Gastroesophageal sphincter (tissue), 4 donors: ENCODE measurements at regions not wholly inside any gene's neighbourhood (a gene's known extent, or its start where the extent isn't known, plus 50 kb on each side); places are given as distances from the start of the nearest gene placed in this dataset.

ENCODE experiments used
- ATAC-seq: fragments of 150-250 bp; one replicate; pipeline ENCODE4 v1.9.1; 2016; ENCODE audit warnings: mild to moderate bottlenecking, moderate library complexity
- H3K27ac ChIP-seq, 4 donors: fragments of 200-600 bp; sonication (generic) in 3 of 4; 1 replicate in 3 of 4; 2 replicates in 1 of 4; pipeline ENCODE4 v1.5.1; 2016 to 2019
- H3K27me3 ChIP-seq: fragments of 200-600 bp; sonication (generic); one replicate; pipeline ENCODE4 v1.5.1; 2019
- H3K36me3 ChIP-seq, 2 donors: fragments of 200-600 bp; sonication (generic); one replicate each; pipeline ENCODE4 v1.5.1; 2019; ENCODE audit warnings: control low read depth in 1 of 2
- H3K4me1 ChIP-seq, 3 donors: fragments of 200-600 bp; sonication (generic); 1 replicate in 2 of 3; 2 replicates in 1 of 3; pipeline ENCODE4 v1.5.1; 2016 to 2019; ENCODE audit warnings: control low read depth in 2 of 3
- H3K4me3 ChIP-seq, 2 donors: fragments of 200-600 bp; sonication (generic); one replicate each; pipeline ENCODE4 v1.5.1; 2019; ENCODE audit warnings: mild to moderate bottlenecking in 1 of 2, moderate library complexity in 1 of 2
- H3K9me3 ChIP-seq, 3 donors: fragments of 200-600 bp; sonication (generic); one replicate each; pipeline ENCODE4 v1.5.1; 2017 to 2019; ENCODE audit warnings: control low read depth in 2 of 3
- EP300 ChIP-seq: sonication (generic); formaldehyde crosslinking; IDR thresholded peaks from one replicate; pipeline ENCODE4 v1.6.1; 2017; ENCODE audit warnings: antibody characterized with exemption, mild to moderate bottlenecking
- POLR2A ChIP-seq, 2 donors: fragments of 450-650 bp; IDR thresholded peaks; one replicate each; pipeline ENCODE4 v1.6.1; 2017; ENCODE audit warnings: antibody characterized with exemption in 2 of 2, mild to moderate bottlenecking in 2 of 2, moderate library complexity in 1 of 2
- POLR2AphosphoS5 ChIP-seq: sonication (generic); formaldehyde crosslinking; IDR thresholded peaks from one replicate; pipeline ENCODE4 v1.6.1; 2017; ENCODE audit warnings: antibody characterized with exemption
- WGBS, 2 donors: methylation state at CpG; one replicate each; pipeline ENCODE4 v1.1.5; 2018; ENCODE audit warnings: low coverage in 1 of 2; 5-methylcytosine and 5-hydroxymethylcytosine counted together
- TF ChIP-seq, protein P1 (sequence below), 4 experiments: fragments of 200-600 bp in 2 of 4; fragments of 450-650 bp in 2 of 4; sonication (generic) in 1 of 4; IDR thresholded peaks; one replicate each; pipeline ENCODE4 v1.5.1; 2017 to 2019; ENCODE audit warnings: antibody characterized with exemption in 4 of 4, mild to moderate bottlenecking in 2 of 4, moderate library complexity in 2 of 4

- WGBS, 2 donors = 11 to 15% methylated on average over 5 of the region's 5 CpGs
- ATAC-seq = peak; percentile 77
- Histone ChIP-seq H3K9me3 (no peaks in the 10 kb centered on the region), H3K36me3 (no peaks in the 10 kb centered on the region), H3K27me3 (no peaks in the 10 kb centered on the region), H3K27ac (peak overlapping the region; percentile 73 to 92 (median 80)), H3K4me1 (peaks cover 9 to 48% (median 25%) of the 10 kb centered on the region in 3 donors), H3K4me3 (no peak overlapping the region)
- TF ChIP-seq POLR2AphosphoS5 = peak; percentile 91
- TF ChIP-seq, protein P1, sequence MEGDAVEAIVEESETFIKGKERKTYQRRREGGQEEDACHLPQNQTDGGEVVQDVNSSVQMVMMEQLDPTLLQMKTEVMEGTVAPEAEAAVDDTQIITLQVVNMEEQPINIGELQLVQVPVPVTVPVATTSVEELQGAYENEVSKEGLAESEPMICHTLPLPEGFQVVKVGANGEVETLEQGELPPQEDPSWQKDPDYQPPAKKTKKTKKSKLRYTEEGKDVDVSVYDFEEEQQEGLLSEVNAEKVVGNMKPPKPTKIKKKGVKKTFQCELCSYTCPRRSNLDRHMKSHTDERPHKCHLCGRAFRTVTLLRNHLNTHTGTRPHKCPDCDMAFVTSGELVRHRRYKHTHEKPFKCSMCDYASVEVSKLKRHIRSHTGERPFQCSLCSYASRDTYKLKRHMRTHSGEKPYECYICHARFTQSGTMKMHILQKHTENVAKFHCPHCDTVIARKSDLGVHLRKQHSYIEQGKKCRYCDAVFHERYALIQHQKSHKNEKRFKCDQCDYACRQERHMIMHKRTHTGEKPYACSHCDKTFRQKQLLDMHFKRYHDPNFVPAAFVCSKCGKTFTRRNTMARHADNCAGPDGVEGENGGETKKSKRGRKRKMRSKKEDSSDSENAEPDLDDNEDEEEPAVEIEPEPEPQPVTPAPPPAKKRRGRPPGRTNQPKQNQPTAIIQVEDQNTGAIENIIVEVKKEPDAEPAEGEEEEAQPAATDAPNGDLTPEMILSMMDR (IDR thresholded peaks at IDR 0.05) = peak in 2 of 4 experiments; percentile 8 to 37
- TF ChIP-seq EP300 = peak; percentile 21
- no peak for TF ChIP-seq POLR2A (IDR thresholded peaks at IDR 0.05)
Observed at GRCh38 chr1:221440658-221441057, 301.2 kb downstream of the DUSP10 start.

GRCh38 chr1:221442056-221442455 is 299.8 kb downstream of the DUSP10 start:
- H3K9me3 ChIP-seq = no peaks in the 10 kb centered on the region
- 55 to 96% methylated on average over 3 of the region's 3 CpGs for whole genome bisulfite sequencing, 2 donors
- TF ChIP-seq POLR2AphosphoS5 (no peak), POLR2A (IDR thresholded peaks at IDR 0.05) (no peak), EP300 (no peak)
- TF ChIP-seq, protein P1 (IDR thresholded peaks at IDR 0.05) = no peak

GRCh38 chr1:221444346-221444745 is 297.5 kb downstream of the DUSP10 start:
- Histone ChIP-seq H3K4me3 (no peak overlapping the region), H3K9me3 (no peaks in the 10 kb centered on the region), H3K36me3 (no peaks in the 10 kb centered on the region), H3K4me1 (peaks cover 9 to 66% (median 28%) of the 10 kb centered on the region in 3 donors), H3K27me3 (no peaks in the 10 kb centered on the region), H3K27ac (peak overlapping the region; percentile 28 to 67 (median 50))
- WGBS, 2 donors = 24 to 56% methylated on average over 5 to 6 of the region's 6 CpGs
- peak; percentile 52 for ATAC-seq
- TF ChIP-seq POLR2AphosphoS5 (peak; percentile 44), POLR2A (IDR thresholded peaks at IDR 0.05) (no peak), EP300 (no peak)
- TF ChIP-seq, protein P1 (IDR thresholded peaks at IDR 0.05) = no peak

More at GRCh38 chr1:221442056-221442455, 299.8 kb downstream of the DUSP10 start:
- Histone ChIP-seq H3K27ac (peak overlapping the region; percentile 47 to 73 (median 65)), H3K27me3 (no peaks in the 10 kb centered on the region), H3K36me3 (no peaks in the 10 kb centered on the region), H3K4me1 (peaks cover 9 to 47% (median 23%) of the 10 kb centered on the region in 3 donors), H3K4me3 (no peak overlapping the region)
- no peak for ATAC-seq

DNA sequence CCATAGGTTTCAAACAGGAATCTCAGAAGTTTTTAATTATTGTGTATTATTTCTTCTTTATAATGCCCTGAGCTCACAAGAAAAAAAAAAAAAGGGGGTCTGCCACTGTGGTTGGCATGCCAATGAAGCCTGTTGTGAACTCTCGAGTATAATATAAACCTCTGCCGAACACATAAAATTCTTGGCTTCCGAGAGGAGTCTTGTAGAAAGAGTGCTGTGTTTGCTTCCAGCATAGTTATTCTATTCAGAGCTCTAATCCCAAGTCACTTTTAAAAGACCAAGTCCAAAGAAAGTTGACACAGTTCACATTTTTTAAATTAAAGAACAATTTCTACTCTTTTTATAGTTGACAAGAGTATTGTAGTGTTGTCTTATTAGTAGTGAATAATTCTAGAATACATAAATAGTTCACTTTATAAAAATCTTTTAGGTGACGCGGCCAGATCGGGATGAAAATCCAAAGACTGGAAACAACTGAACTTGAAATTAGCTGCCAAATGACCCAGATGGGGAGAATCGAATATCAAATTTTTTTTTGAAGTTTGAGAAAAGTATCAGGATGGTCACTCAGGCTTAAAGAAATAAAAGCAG is 293.2 kb downstream of the DUSP10 start:
- peak overlapping the region in 3 of 4 donors; percentile 39 to 57 (median 53) for H3K27ac ChIP-seq
- 28 to 43% methylated on average over 7 of the region's 7 CpGs for WGBS, 2 donors

More for the DNA sequence above, 293.2 kb downstream of the DUSP10 start:
- Histone ChIP-seq H3K9me3 (no peaks in the 10 kb centered on the region), H3K27me3 (no peaks in the 10 kb centered on the region), H3K36me3 (no peaks in the 10 kb centered on the region), H3K4me3 (no peak overlapping the region), H3K4me1 (peaks cover 0 to 28% (median 7%) of the 10 kb centered on the region in 3 donors)
- ATAC-seq = no peak
- TF ChIP-seq, protein P1 (IDR thresholded peaks at IDR 0.05) = no peak
- TF ChIP-seq POLR2AphosphoS5 = no peak
- no peak for TF ChIP-seq EP300
- TF ChIP-seq POLR2A (IDR thresholded peaks at IDR 0.05) = no peak
